ENCODE measurements at regions not wholly inside any gene's neighbourhood (a gene's known extent, or its start where the extent isn't known, plus 50 kb on each side); places are given as distances from the start of the nearest gene placed in this dataset.

DNA sequence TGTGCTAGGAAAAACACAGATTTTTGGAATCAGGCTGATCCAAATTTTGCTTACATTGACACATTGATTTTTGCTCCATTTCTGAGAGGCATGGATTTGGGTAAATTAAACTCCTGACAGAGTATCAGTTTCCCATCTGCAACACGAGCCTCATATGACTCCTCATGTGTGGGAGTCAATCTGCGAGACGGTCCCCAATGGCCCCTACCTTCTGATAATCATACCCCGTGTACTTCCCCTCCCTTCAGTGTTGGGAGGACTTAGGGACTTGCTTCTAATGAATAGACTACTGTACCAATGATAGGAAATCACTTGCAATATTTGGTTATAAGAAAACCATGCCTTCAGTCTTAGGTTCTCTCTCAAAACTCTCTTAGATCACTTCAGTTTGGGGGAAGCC lies 302.7 kb downstream of the ETS1 start:
- H3K36me3 ChIP-seq (ENCODE audit: control insufficient read depth, insufficient read depth, low read length), result no peaks in the 10 kb centered on the region
- no peaks in the 10 kb centered on the region for H4K20me1 ChIP-seq (ENCODE audit: insufficient read depth, low read length)
- no peak overlapping the region for H4K8ac ChIP-seq (ENCODE audit: low read depth in 2 of 2, low read length in 2 of 2)
- H4K5ac ChIP-seq (ENCODE audit: low read depth, low read length), result no peak overlapping the region
- H3K9me3 ChIP-seq (ENCODE audit: control insufficient read depth, insufficient read depth, low read length), result no peaks in the 10 kb centered on the region
- H2AFZ ChIP-seq (replicated peaks; ENCODE audit: low read length, poor library complexity), result no peak overlapping the region
- H2BK5ac ChIP-seq (ENCODE audit: low read depth, low read length, poor library complexity, severe bottlenecking), result no peak overlapping the region
- H3K14ac ChIP-seq (replicated peaks; ENCODE audit: low read depth, low read length), result no peak overlapping the region
- no peak overlapping the region for H2BK20ac ChIP-seq (ENCODE audit: low read depth, low read length)
- in situ Hi-C loops (cut with MboI; ENCODE audit: low sequenced_read_pairs), result loop anchor here (5.0 to 10.0 kb wide), 4 partner anchors 107 to 550 kb away; no protein-coding TSS in a partner anchor
- ChIA-PET CTCF (interaction anchor here (1.9 kb wide), 1 partner anchor 347 kb away, joined by 4 read pairs; no protein-coding TSS in a partner anchor), POLR2A (ENCODE audit: unreplicated experiment) (no interaction called here)
- H3K9me1 ChIP-seq (ENCODE audit: insufficient read depth, low read length), result no peaks in the 10 kb centered on the region
- TF ChIP-seq CHD1 (IDR thresholded peaks at IDR 0.05; ENCODE audit: low read depth, low read length), result no peak
- no peak for TF ChIP-seq MAZ (IDR thresholded peaks at IDR 0.05; ENCODE audit: borderline replicate concordance, low read depth, low read length)
- no peak for TF ChIP-seq CEBPB (IDR thresholded peaks at IDR 0.05; ENCODE audit: low read depth, low read length)
- no peak for TF ChIP-seq RFX5 (IDR thresholded peaks at IDR 0.05; ENCODE audit: low read depth, low read length)
- TF ChIP-seq MXI1 (IDR thresholded peaks at IDR 0.05; ENCODE audit: borderline replicate concordance, low read depth, low read length), result no peak
- no peak for TF ChIP-seq NFE2L2 (IDR thresholded peaks at IDR 0.05; ENCODE audit: low read depth, low read length)
- TF ChIP-seq, protein P1, sequence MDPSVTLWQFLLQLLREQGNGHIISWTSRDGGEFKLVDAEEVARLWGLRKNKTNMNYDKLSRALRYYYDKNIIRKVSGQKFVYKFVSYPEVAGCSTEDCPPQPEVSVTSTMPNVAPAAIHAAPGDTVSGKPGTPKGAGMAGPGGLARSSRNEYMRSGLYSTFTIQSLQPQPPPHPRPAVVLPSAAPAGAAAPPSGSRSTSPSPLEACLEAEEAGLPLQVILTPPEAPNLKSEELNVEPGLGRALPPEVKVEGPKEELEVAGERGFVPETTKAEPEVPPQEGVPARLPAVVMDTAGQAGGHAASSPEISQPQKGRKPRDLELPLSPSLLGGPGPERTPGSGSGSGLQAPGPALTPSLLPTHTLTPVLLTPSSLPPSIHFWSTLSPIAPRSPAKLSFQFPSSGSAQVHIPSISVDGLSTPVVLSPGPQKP (IDR thresholded peaks at IDR 0.05; ENCODE audit: borderline replicate concordance, low read depth, low read length), result no peak
- no peak for TF ChIP-seq BHLHE40 (IDR thresholded peaks at IDR 0.05; ENCODE audit: low read depth, low read length)
- no peak for TF ChIP-seq MAFK (IDR thresholded peaks at IDR 0.05; ENCODE audit: low read depth, low read length)
- no peak for TF ChIP-seq RAD21 (IDR thresholded peaks at IDR 0.05; ENCODE audit: low read length)
- TF ChIP-seq, protein P2, sequence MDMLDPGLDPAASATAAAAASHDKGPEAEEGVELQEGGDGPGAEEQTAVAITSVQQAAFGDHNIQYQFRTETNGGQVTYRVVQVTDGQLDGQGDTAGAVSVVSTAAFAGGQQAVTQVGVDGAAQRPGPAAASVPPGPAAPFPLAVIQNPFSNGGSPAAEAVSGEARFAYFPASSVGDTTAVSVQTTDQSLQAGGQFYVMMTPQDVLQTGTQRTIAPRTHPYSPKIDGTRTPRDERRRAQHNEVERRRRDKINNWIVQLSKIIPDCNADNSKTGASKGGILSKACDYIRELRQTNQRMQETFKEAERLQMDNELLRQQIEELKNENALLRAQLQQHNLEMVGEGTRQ (IDR thresholded peaks at IDR 0.05; ENCODE audit: low read depth, low read length), result no peak
- no peak for TF ChIP-seq POLR2A (IDR thresholded peaks at IDR 0.05; ENCODE audit: low read depth, low read length)
- no peak for TF ChIP-seq SMC3 (IDR thresholded peaks at IDR 0.05; ENCODE audit: low read depth, low read length)
- TF ChIP-seq FOS (IDR thresholded peaks at IDR 0.05; ENCODE audit: low read depth, low read length), result no peak
- TF ChIP-seq CTCF (conservative IDR thresholded peaks at IDR 0.05; ENCODE audit: low read depth, low read length), result no peak
- no peak for TF ChIP-seq RCOR1 (IDR thresholded peaks at IDR 0.05; ENCODE audit: insufficient replicate concordance, low read length)
- no peak overlapping the region for H3K4me3 ChIP-seq (ENCODE audit: insufficient read depth, low read depth, low read length)
- no peak overlapping the region for H3K56ac ChIP-seq (ENCODE audit: extremely low read depth, insufficient read depth, low read length)
- ATAC-seq (ENCODE audit: low read depth) (no peak), DNase-seq (no peak)
- H3K4me1 ChIP-seq (ENCODE audit: control insufficient read depth, insufficient read depth, low read length), result no peaks in the 10 kb centered on the region
- H3K27ac ChIP-seq (ENCODE audit: insufficient read depth, low read length), result no peak overlapping the region
- BruUV-seq (replicated peaks), result no TSS peak
- intact Hi-C loops (cut with micrococcal nuclease), result no loop called here
- H2BK120ac ChIP-seq (ENCODE audit: low read depth, low read length), result no peak overlapping the region
- H3K9ac ChIP-seq (ENCODE audit: low read depth, low read length), result no peak overlapping the region
- H3K4ac ChIP-seq (ENCODE audit: low read depth, low read length), result no peak overlapping the region
- WGBS, 2 experiments (ENCODE audit: extremely low coverage in 2 of 2, insufficient read length in 1 of 2), result no CpG with 5 or more reads among the region's 4 CpGs
- H2AK9ac ChIP-seq (replicated peaks; ENCODE audit: low read depth, low read length, poor library complexity), result no peak overlapping the region
- no peak overlapping the region for H3K23ac ChIP-seq (ENCODE audit: low read depth, low read length)
- H3K4me2 ChIP-seq (ENCODE audit: low read depth, low read length), result no peak overlapping the region
- H3K79me1 ChIP-seq (ENCODE audit: low read depth in 1 of 2, low read length in 2 of 2), result no peaks in the 10 kb centered on the region
- H3K27me3 ChIP-seq (ENCODE audit: control insufficient read depth, insufficient read depth, low read length), result peaks cover 1% of the 10 kb centered on the region; the same call in 1 of the 2 replicates
- H2BK15ac ChIP-seq (ENCODE audit: low read depth, low read length), result no peak overlapping the region
- H3K18ac ChIP-seq (ENCODE audit: low read depth, low read length), result no peak overlapping the region
- dilution Hi-C loops (cut with HindIII; ENCODE audit: low sequenced_read_pairs, unreplicated experiment), result no loop called here
- no peak overlapping the region for H2AK5ac ChIP-seq (ENCODE audit: low read depth, low read length)
- H4K91ac ChIP-seq (ENCODE audit: insufficient read depth, low read depth, low read length), result no peak overlapping the region
